HepG2 (cell line): ENCODE measurements at regions not wholly inside any gene's neighbourhood (a gene's known extent, or its start where the extent isn't known, plus 50 kb on each side); places are given as distances from the start of the nearest gene placed in this dataset.

Experiments
- ESRRA ChIP-seq: sonication (generic); formaldehyde crosslinking; IDR thresholded peaks from 2 replicates; pipeline ENCODE4 v1.5.1; 2020; ENCODE audit warnings: mild to moderate bottlenecking, low read depth, missing genetic modification reagents
- GPN1 ChIP-seq: sonication (generic); formaldehyde crosslinking; IDR thresholded peaks from 2 replicates; pipeline ENCODE4 v1.5.1; 2020; ENCODE audit warnings: missing genetic modification reagents, borderline replicate concordance
- GZF1 ChIP-seq: sonication (generic); formaldehyde crosslinking; IDR thresholded peaks from 2 replicates; pipeline ENCODE4 v1.5.1; 2020; ENCODE audit warnings: mild to moderate bottlenecking, missing genetic modification reagents
- KDM5B ChIP-seq: sonication (generic); formaldehyde crosslinking; IDR thresholded peaks from 2 replicates; pipeline ENCODE4 v1.4.0; 2020; ENCODE audit warnings: missing genetic modification reagents, mild to moderate bottlenecking, borderline replicate concordance
- KDM6A ChIP-seq: IDR thresholded peaks from 2 replicates; pipeline ENCODE4 v1.6.1; 2016; ENCODE audit warnings: low read depth
- KLF15 ChIP-seq: sonication (generic); formaldehyde crosslinking; IDR thresholded peaks from 2 replicates; pipeline ENCODE4 v1.8.1; 2023; ENCODE audit warnings: borderline replicate concordance, mild to moderate bottlenecking, inconsistent platforms, missing genetic modification reagents, mixed read lengths
- MEIS1 ChIP-seq: sonication (generic); formaldehyde crosslinking; IDR thresholded peaks from 2 replicates; pipeline ENCODE4 v1.9.0; 2021; ENCODE audit warnings: mild to moderate bottlenecking, missing genetic modification reagents, moderate library complexity, borderline replicate concordance
- NCOA1 ChIP-seq: sonication (generic); formaldehyde crosslinking; IDR thresholded peaks from 2 replicates; pipeline ENCODE4 v1.9.0; 2021; ENCODE audit warnings: missing genetic modification reagents
- NCOA2 ChIP-seq: sonication (generic); formaldehyde crosslinking; IDR thresholded peaks from 2 replicates; pipeline ENCODE4 v1.8.0; 2022; ENCODE audit warnings: inconsistent platforms
- RFX3 ChIP-seq: IDR thresholded peaks from 2 replicates; pipeline ENCODE4 v1.6.1; 2016; ENCODE audit warnings: missing biosample characterization, missing genetic modification reagents
- TBL1XR1 ChIP-seq: fragments of 150-350 bp; IDR thresholded peaks from 2 replicates; pipeline ENCODE4 v1.6.1; 2014; ENCODE audit warnings: borderline replicate concordance, low read length; ENCODE audit not compliant: partially characterized antibody
- ZNF207 ChIP-seq: fragments of 450-650 bp; IDR thresholded peaks from 2 replicates; pipeline ENCODE4 v1.6.1; 2016; ENCODE audit warnings: antibody characterized with exemption, borderline replicate concordance
- ZNF224 ChIP-seq: sonication (generic); formaldehyde crosslinking; IDR thresholded peaks from 2 replicates; pipeline ENCODE4 v1.5.0; 2020; ENCODE audit warnings: mild to moderate bottlenecking, missing genetic modification reagents
- TF ChIP-seq, protein P1 (sequence below): sonication (generic); formaldehyde crosslinking; IDR thresholded peaks from 2 replicates; pipeline ENCODE4 v1.5.1; 2020; ENCODE audit warnings: missing genetic modification reagents, mild to moderate bottlenecking, borderline replicate concordance
- TF ChIP-seq, protein P2 (sequence below): sonication (generic); formaldehyde crosslinking; IDR thresholded peaks from 2 replicates; pipeline ENCODE4 v1.4.0; 2020; ENCODE audit warnings: missing genetic modification reagents
- TF ChIP-seq, protein P3 (sequence below): sonication (generic); formaldehyde crosslinking; IDR thresholded peaks from 2 replicates; pipeline ENCODE4 v1.4.0; 2020; ENCODE audit warnings: missing genetic modification reagents, borderline replicate concordance
- TF ChIP-seq, protein P4 (sequence below): sonication (generic); formaldehyde crosslinking; IDR thresholded peaks from 2 replicates; pipeline ENCODE4 v1.8.1; 2023; ENCODE audit warnings: missing genetic modification reagents, inconsistent platforms, borderline replicate concordance
- TF ChIP-seq, protein P5 (sequence below): sonication (generic); formaldehyde crosslinking; IDR thresholded peaks from 2 replicates; pipeline ENCODE4; 2020; ENCODE audit warnings: missing genetic modification reagents, mild to moderate bottlenecking, borderline replicate concordance

DNA sequence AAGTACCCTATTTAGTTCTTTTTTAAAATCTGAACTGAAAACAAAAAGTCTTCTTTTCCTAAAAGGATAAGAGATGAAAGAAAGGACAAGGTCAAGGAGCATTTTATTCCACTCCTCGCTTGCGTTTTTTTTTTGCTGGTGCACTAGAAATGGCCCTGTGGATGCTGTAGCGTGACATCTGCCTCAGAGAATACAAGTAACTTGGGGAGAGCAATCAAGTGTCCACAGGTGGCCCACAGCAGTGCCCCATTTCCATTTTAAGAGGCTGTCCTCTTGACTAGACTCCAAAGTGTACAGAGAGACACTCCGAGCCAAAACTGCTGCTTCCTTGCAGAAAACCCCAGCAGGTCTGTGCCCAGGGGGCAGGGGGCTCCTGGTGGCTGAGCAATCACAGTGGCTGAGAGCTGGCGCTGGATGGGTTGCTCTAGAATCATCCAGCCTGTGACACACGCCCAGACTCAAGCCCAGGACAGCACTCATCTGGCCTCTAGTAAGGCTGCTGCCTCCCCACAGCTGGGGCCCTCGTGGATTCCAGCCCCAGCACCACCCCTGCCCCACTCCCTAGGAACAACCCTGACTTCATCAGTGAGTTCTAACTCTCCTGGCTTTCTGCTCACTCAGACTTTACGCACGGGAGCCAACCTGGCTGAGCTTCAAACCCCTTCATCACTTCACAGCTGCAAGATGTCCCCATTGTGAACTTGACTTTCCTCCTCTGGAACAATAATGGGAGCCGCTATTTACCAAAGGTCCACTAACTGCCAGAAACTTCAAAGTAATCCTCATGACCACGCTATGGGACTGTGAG, 71.1 kb upstream of the SPATA12 start (continued):
- TF ChIP-seq ESRRA (CRISPR knock-in tag) (0 out of 2 replicates have a peak, but pooled peaks have one; percentile 45), KLF15 (no peak), RFX3 (CRISPR knock-in tag) (no peak), MEIS1 (CRISPR knock-in tag) (no peak), ZNF207 (no peak), NCOA2 (peak; percentile 77), GPN1 (no peak), GZF1 (CRISPR knock-in tag) (no peak), KDM6A (CRISPR knock-in tag) (no peak), NCOA1 (CRISPR knock-in tag) (peak; percentile 60; the same call in 1 of the 2 replicates), TBL1XR1 (peak; percentile 59), KDM5B (CRISPR knock-in tag) (0 out of 2 replicates have a peak, but pooled peaks have one; percentile 55), ZNF224 (no peak)
- TF ChIP-seq, protein P1, sequence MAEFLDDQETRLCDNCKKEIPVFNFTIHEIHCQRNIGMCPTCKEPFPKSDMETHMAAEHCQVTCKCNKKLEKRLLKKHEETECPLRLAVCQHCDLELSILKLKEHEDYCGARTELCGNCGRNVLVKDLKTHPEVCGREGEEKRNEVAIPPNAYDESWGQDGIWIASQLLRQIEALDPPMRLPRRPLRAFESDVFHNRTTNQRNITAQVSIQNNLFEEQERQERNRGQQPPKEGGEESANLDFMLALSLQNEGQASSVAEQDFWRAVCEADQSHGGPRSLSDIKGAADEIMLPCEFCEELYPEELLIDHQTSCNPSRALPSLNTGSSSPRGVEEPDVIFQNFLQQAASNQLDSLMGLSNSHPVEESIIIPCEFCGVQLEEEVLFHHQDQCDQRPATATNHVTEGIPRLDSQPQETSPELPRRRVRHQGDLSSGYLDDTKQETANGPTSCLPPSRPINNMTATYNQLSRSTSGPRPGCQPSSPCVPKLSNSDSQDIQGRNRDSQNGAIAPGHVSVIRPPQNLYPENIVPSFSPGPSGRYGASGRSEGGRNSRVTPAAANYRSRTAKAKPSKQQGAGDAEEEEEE: no peak
- TF ChIP-seq, protein P2, sequence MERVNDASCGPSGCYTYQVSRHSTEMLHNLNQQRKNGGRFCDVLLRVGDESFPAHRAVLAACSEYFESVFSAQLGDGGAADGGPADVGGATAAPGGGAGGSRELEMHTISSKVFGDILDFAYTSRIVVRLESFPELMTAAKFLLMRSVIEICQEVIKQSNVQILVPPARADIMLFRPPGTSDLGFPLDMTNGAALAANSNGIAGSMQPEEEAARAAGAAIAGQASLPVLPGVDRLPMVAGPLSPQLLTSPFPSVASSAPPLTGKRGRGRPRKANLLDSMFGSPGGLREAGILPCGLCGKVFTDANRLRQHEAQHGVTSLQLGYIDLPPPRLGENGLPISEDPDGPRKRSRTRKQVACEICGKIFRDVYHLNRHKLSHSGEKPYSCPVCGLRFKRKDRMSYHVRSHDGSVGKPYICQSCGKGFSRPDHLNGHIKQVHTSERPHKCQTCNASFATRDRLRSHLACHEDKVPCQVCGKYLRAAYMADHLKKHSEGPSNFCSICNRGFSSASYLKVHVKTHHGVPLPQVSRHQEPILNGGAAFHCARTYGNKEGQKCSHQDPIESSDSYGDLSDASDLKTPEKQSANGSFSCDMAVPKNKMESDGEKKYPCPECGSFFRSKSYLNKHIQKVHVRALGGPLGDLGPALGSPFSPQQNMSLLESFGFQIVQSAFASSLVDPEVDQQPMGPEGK (CRISPR knock-in tag): peak; percentile 48
- TF ChIP-seq, protein P3, sequence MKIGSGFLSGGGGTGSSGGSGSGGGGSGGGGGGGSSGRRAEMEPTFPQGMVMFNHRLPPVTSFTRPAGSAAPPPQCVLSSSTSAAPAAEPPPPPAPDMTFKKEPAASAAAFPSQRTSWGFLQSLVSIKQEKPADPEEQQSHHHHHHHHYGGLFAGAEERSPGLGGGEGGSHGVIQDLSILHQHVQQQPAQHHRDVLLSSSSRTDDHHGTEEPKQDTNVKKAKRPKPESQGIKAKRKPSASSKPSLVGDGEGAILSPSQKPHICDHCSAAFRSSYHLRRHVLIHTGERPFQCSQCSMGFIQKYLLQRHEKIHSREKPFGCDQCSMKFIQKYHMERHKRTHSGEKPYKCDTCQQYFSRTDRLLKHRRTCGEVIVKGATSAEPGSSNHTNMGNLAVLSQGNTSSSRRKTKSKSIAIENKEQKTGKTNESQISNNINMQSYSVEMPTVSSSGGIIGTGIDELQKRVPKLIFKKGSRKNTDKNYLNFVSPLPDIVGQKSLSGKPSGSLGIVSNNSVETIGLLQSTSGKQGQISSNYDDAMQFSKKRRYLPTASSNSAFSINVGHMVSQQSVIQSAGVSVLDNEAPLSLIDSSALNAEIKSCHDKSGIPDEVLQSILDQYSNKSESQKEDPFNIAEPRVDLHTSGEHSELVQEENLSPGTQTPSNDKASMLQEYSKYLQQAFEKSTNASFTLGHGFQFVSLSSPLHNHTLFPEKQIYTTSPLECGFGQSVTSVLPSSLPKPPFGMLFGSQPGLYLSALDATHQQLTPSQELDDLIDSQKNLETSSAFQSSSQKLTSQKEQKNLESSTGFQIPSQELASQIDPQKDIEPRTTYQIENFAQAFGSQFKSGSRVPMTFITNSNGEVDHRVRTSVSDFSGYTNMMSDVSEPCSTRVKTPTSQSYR (CRISPR knock-in tag): peak; percentile 31; the same call in 1 of the 2 replicates
- TF ChIP-seq, protein P4, sequence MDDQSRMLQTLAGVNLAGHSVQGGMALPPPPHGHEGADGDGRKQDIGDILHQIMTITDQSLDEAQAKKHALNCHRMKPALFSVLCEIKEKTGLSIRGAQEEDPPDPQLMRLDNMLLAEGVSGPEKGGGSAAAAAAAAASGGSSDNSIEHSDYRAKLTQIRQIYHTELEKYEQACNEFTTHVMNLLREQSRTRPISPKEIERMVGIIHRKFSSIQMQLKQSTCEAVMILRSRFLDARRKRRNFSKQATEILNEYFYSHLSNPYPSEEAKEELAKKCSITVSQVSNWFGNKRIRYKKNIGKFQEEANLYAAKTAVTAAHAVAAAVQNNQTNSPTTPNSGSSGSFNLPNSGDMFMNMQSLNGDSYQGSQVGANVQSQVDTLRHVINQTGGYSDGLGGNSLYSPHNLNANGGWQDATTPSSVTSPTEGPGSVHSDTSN (CRISPR knock-in tag): no peak
- TF ChIP-seq, protein P5, sequence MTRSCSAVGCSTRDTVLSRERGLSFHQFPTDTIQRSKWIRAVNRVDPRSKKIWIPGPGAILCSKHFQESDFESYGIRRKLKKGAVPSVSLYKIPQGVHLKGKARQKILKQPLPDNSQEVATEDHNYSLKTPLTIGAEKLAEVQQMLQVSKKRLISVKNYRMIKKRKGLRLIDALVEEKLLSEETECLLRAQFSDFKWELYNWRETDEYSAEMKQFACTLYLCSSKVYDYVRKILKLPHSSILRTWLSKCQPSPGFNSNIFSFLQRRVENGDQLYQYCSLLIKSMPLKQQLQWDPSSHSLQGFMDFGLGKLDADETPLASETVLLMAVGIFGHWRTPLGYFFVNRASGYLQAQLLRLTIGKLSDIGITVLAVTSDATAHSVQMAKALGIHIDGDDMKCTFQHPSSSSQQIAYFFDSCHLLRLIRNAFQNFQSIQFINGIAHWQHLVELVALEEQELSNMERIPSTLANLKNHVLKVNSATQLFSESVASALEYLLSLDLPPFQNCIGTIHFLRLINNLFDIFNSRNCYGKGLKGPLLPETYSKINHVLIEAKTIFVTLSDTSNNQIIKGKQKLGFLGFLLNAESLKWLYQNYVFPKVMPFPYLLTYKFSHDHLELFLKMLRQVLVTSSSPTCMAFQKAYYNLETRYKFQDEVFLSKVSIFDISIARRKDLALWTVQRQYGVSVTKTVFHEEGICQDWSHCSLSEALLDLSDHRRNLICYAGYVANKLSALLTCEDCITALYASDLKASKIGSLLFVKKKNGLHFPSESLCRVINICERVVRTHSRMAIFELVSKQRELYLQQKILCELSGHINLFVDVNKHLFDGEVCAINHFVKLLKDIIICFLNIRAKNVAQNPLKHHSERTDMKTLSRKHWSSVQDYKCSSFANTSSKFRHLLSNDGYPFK (CRISPR knock-in tag): no peak
